ENCODE measurements at regions not wholly inside any gene's neighbourhood (a gene's known extent, or its start where the extent isn't known, plus 50 kb on each side); places are given as distances from the start of the nearest gene placed in this dataset.

DNA sequence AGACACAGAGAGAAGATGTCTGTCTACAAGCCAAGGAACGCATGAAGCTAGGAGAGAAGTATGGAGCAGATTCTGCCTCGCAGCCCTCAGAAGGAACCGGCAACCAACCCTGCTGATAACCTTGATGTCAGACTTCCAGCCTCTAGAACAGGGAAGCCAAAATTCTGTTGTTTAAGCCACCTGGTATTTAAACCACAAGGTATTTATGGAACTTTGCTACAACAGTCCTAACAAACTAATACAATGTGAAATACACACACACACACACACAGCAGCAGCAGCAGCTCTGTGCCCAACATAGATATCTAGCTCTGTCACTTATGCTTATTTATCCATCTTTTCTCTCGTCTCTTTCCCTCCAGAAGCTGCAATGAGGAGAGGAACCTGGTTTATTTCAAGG, 400.0 kb downstream of the ETS1 start:
- H3K9me3 ChIP-seq (ENCODE audit: control insufficient read depth in 2 of 2, insufficient read depth in 1 of 2, low read depth in 1 of 2, low read length in 1 of 2), result peaks cover 0 to 3% of the 10 kb centered on the region in 2 donors
- WGBS, 2 donors, result 88 to 90% methylated on average over 4 of the region's 4 CpGs
- H3K4me1 ChIP-seq (ENCODE audit: control insufficient read depth in 2 of 2, insufficient read depth in 2 of 2, low read length in 1 of 2), result no peaks in the 10 kb centered on the region
- H3K27me3 ChIP-seq (ENCODE audit: control insufficient read depth in 1 of 2, insufficient read depth in 2 of 2, low read length in 2 of 2), result no peaks in the 10 kb centered on the region
- no peak overlapping the region for H3K4me3 ChIP-seq (ENCODE audit: low read depth in 1 of 2, low read length in 2 of 2)
- no peaks in the 10 kb centered on the region for H3K36me3 ChIP-seq (ENCODE audit: control insufficient read depth in 2 of 2, insufficient read depth in 2 of 2, low read length in 1 of 2)
- no peak overlapping the region for H3K27ac ChIP-seq (ENCODE audit: low read depth in 2 of 2, low read length in 1 of 2)

DNA sequence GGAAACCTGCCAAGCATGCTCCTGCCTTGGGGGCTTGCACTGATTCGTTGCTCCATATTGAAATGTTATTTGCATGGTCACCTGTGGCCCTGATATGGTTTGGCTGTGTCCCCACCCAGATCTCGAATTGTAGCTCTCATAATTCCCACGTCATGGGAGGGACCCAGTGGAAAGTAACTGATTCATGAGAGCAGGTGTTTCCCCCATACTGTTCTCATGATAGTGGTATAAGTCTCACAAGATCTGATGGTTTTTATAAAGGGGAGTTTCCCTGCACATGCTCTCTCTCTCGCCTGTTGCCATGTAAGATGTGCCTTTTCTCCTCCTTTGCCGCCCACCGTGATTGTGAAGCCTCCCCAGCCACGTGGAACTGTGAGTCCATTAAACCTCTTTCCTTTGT, 402.4 kb downstream of the ETS1 start:
- H3K4me1 ChIP-seq (ENCODE audit: control insufficient read depth in 2 of 2, insufficient read depth in 2 of 2, low read length in 1 of 2), result no peaks in the 10 kb centered on the region
- H3K27me3 ChIP-seq (ENCODE audit: control insufficient read depth in 1 of 2, insufficient read depth in 2 of 2, low read length in 2 of 2), result no peaks in the 10 kb centered on the region
- no peaks in the 10 kb centered on the region for H3K36me3 ChIP-seq (ENCODE audit: control insufficient read depth in 2 of 2, insufficient read depth in 2 of 2, low read length in 1 of 2)
- H3K4me3 ChIP-seq (ENCODE audit: low read depth in 1 of 2, low read length in 2 of 2), result no peak overlapping the region
- no peak overlapping the region for H3K27ac ChIP-seq (ENCODE audit: low read depth in 2 of 2, low read length in 1 of 2)
- 76 to 77% methylated on average over 7 of the region's 7 CpGs for WGBS, 2 donors
- H3K9me3 ChIP-seq (ENCODE audit: control insufficient read depth in 2 of 2, insufficient read depth in 1 of 2, low read depth in 1 of 2, low read length in 1 of 2), result peaks cover 0 to 3% of the 10 kb centered on the region in 2 donors

GRCh38 chr11:128182844-128183243, 404.5 kb downstream of the ETS1 start:
- Histone ChIP-seq H3K27ac (ENCODE audit: low read depth in 2 of 2, low read length in 1 of 2) (no peak overlapping the region), H3K9me3 (ENCODE audit: control insufficient read depth in 2 of 2, insufficient read depth in 1 of 2, low read depth in 1 of 2, low read length in 1 of 2) (peaks cover 0 to 3% of the 10 kb centered on the region in 2 donors), H3K27me3 (ENCODE audit: control insufficient read depth in 1 of 2, insufficient read depth in 2 of 2, low read length in 2 of 2) (no peaks in the 10 kb centered on the region), H3K4me3 (ENCODE audit: low read depth in 1 of 2, low read length in 2 of 2) (no peak overlapping the region), H3K36me3 (ENCODE audit: control insufficient read depth in 2 of 2, insufficient read depth in 2 of 2, low read length in 1 of 2) (no peaks in the 10 kb centered on the region), H3K4me1 (ENCODE audit: control insufficient read depth in 2 of 2, insufficient read depth in 2 of 2, low read length in 1 of 2) (no peaks in the 10 kb centered on the region)
- 85 to 88% methylated on average over 1 of the region's 1 CpG for WGBS, 2 donors

GRCh38 chr11:128181984-128182383, 405.4 kb downstream of the ETS1 start:
- WGBS, 2 donors, result 92 to 95% methylated on average over 5 of the region's 5 CpGs

DNA sequence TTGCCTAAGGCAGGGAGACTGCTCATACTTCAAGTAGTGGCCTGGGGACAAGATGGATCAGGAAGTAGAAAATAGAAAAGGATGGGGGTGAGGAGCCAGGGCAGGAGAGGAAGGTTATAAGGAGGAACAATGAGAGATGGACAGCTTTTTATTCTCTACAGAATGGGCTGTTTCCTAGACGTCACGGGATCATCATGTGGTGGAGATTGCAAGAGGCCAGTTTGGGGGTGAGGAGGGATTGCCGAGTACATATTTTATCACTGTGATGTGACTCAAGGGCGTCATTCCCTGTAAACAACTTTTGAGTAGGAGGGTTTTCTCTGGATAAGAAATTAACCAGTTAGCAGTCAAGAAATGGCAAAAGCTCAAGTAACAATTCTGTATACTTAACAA, 406.3 kb downstream of the ETS1 start:
- no peak overlapping the region for H3K27ac ChIP-seq (ENCODE audit: low read depth in 2 of 2, low read length in 1 of 2)
- 83% methylated on average over 4 of the region's 4 CpGs for WGBS, 2 donors

More at GRCh38 chr11:128181984-128182383, 405.4 kb downstream of the ETS1 start:
- Histone ChIP-seq H3K27me3 (ENCODE audit: control insufficient read depth in 1 of 2, insufficient read depth in 2 of 2, low read length in 2 of 2) (no peaks in the 10 kb centered on the region), H3K4me3 (ENCODE audit: low read depth in 1 of 2, low read length in 2 of 2) (no peak overlapping the region), H3K27ac (ENCODE audit: low read depth in 2 of 2, low read length in 1 of 2) (no peak overlapping the region), H3K4me1 (ENCODE audit: control insufficient read depth in 2 of 2, insufficient read depth in 2 of 2, low read length in 1 of 2) (no peaks in the 10 kb centered on the region), H3K36me3 (ENCODE audit: control insufficient read depth in 2 of 2, insufficient read depth in 2 of 2, low read length in 1 of 2) (no peaks in the 10 kb centered on the region), H3K9me3 (ENCODE audit: control insufficient read depth in 2 of 2, insufficient read depth in 1 of 2, low read depth in 1 of 2, low read length in 1 of 2) (peaks cover 0 to 3% of the 10 kb centered on the region in 2 donors)

GRCh38 chr11:128180441-128181087, 406.8 kb downstream of the ETS1 start:
- 68 to 73% methylated on average over 5 of the region's 5 CpGs for WGBS, 2 donors
- Histone ChIP-seq H3K4me3 (ENCODE audit: low read depth in 1 of 2, low read length in 2 of 2) (no peak overlapping the region), H3K27ac (ENCODE audit: low read depth in 2 of 2, low read length in 1 of 2) (no peak overlapping the region), H3K27me3 (ENCODE audit: control insufficient read depth in 1 of 2, insufficient read depth in 2 of 2, low read length in 2 of 2) (no peaks in the 10 kb centered on the region), H3K4me1 (ENCODE audit: control insufficient read depth in 2 of 2, insufficient read depth in 2 of 2, low read length in 1 of 2) (no peaks in the 10 kb centered on the region), H3K9me3 (ENCODE audit: control insufficient read depth in 2 of 2, insufficient read depth in 1 of 2, low read depth in 1 of 2, low read length in 1 of 2) (peaks cover 0 to 3% of the 10 kb centered on the region in 2 donors), H3K36me3 (ENCODE audit: control insufficient read depth in 2 of 2, insufficient read depth in 2 of 2, low read length in 1 of 2) (no peaks in the 10 kb centered on the region)

More for the DNA sequence above, 406.3 kb downstream of the ETS1 start:
- no peaks in the 10 kb centered on the region for H3K4me1 ChIP-seq (ENCODE audit: control insufficient read depth in 2 of 2, insufficient read depth in 2 of 2, low read length in 1 of 2)
- H3K27me3 ChIP-seq (ENCODE audit: control insufficient read depth in 1 of 2, insufficient read depth in 2 of 2, low read length in 2 of 2), result no peaks in the 10 kb centered on the region
- H3K4me3 ChIP-seq (ENCODE audit: low read depth in 1 of 2, low read length in 2 of 2), result no peak overlapping the region
- H3K36me3 ChIP-seq (ENCODE audit: control insufficient read depth in 2 of 2, insufficient read depth in 2 of 2, low read length in 1 of 2), result no peaks in the 10 kb centered on the region
- H3K9me3 ChIP-seq (ENCODE audit: control insufficient read depth in 2 of 2, insufficient read depth in 1 of 2, low read depth in 1 of 2, low read length in 1 of 2), result peaks cover 0 to 3% of the 10 kb centered on the region in 2 donors

DNA sequence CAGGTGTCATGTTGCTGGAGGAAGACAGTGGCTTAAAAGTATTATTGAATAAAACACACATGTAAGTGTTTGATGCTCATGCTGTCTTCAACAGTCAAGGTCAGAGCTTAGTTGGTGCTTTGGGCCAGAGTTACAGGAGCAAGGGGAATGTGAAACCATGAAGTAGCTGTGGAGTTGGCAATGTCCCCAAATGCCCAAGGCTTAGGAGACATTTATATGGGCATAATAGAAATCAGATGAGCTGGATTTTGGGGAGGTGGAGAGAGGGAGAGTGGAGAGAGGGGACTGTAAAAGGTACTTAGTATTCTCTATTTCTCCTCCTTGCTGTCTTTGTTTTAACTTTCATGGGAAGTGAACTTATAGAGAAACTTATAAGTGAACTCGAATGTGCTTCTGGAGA, 407.8 kb downstream of the ETS1 start:
- Histone ChIP-seq H3K9me3 (ENCODE audit: control insufficient read depth in 2 of 2, insufficient read depth in 1 of 2, low read depth in 1 of 2, low read length in 1 of 2) (no peaks in the 10 kb centered on the region), H3K27ac (ENCODE audit: low read depth in 2 of 2, low read length in 1 of 2) (no peak overlapping the region)
- 90% methylated on average over 1 of the region's 1 CpG for WGBS, 2 donors

DNA sequence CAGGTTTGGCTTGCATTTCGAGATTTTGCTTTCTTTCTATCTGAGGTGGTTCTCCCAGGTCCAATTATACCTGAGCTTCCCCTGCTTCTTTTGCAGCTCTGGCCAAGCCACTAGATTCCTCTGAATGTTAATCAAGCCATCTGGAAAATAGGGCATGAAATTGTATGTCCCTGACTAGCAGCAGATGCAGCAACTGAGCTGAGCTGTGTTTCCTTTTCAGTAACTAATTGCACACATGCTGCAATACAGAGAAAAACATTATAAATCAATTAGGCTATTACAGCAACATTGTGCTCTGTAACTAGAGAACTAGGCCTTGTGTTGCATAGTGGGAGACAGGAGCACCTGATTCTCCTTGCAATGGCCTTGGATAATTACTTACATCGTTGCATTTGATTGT, 408.3 kb downstream of the ETS1 start:
- no peak overlapping the region for H3K4me3 ChIP-seq (ENCODE audit: low read depth in 1 of 2, low read length in 2 of 2)
- no peaks in the 10 kb centered on the region for H3K9me3 ChIP-seq (ENCODE audit: control insufficient read depth in 2 of 2, insufficient read depth in 1 of 2, low read depth in 1 of 2, low read length in 1 of 2)
- H3K27ac ChIP-seq (ENCODE audit: low read depth in 2 of 2, low read length in 1 of 2), result no peak overlapping the region
- H3K4me1 ChIP-seq (ENCODE audit: control insufficient read depth in 2 of 2, insufficient read depth in 2 of 2, low read length in 1 of 2), result no peaks in the 10 kb centered on the region
- H3K27me3 ChIP-seq (ENCODE audit: control insufficient read depth in 1 of 2, insufficient read depth in 2 of 2, low read length in 2 of 2), result no peaks in the 10 kb centered on the region
- WGBS, 2 donors, result 69 to 81% methylated on average over 2 of the region's 2 CpGs
- no peaks in the 10 kb centered on the region for H3K36me3 ChIP-seq (ENCODE audit: control insufficient read depth in 2 of 2, insufficient read depth in 2 of 2, low read length in 1 of 2)

More for the DNA sequence above, 407.8 kb downstream of the ETS1 start:
- Histone ChIP-seq H3K36me3 (ENCODE audit: control insufficient read depth in 2 of 2, insufficient read depth in 2 of 2, low read length in 1 of 2) (no peaks in the 10 kb centered on the region), H3K27me3 (ENCODE audit: control insufficient read depth in 1 of 2, insufficient read depth in 2 of 2, low read length in 2 of 2) (no peaks in the 10 kb centered on the region), H3K4me1 (ENCODE audit: control insufficient read depth in 2 of 2, insufficient read depth in 2 of 2, low read length in 1 of 2) (no peaks in the 10 kb centered on the region), H3K4me3 (ENCODE audit: low read depth in 1 of 2, low read length in 2 of 2) (no peak overlapping the region)

DNA sequence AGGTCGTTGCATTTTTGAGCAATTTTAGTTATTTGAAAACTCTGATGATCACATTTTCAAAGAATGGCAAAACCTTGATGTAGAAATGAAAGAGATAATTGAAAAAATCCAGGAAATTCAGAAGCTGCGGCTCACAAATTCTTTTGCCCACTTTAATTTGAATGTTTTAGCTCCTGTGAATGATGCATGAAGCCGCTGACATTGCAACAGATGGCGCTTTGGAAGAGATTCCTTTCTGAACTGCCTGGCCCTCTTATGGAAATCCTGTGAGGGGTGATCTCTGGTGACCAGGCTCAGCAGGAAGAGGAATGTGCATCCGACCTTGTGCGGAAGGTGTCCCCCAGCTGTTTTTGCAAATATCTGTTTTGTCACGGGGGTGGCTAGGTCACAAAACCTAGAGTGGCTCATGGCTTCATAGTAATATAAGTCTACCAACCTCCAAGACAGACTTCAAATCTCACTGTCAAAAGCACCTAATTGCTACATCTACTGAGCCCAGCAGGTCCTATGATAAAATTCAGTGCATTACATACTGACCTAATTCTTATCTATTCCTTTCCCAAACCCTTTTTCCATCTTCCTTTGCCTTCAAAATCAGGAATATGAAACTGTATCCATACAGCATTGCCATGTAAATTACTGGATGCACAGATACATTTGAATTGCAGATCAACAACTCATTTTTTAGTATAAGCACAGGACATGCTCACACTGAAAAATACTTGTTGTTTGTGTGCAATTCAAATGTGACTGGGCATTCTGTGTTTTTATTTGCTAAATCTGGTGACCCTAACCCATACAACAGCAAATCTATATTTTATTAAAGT, 412.7 kb downstream of the ETS1 start:
- Histone ChIP-seq H3K27ac (ENCODE audit: low read depth in 2 of 2, low read length in 1 of 2) (no peak overlapping the region), H3K36me3 (ENCODE audit: control insufficient read depth in 2 of 2, insufficient read depth in 2 of 2, low read length in 1 of 2) (no peaks in the 10 kb centered on the region), H3K27me3 (ENCODE audit: control insufficient read depth in 1 of 2, insufficient read depth in 2 of 2, low read length in 2 of 2) (no peaks in the 10 kb centered on the region), H3K9me3 (ENCODE audit: control insufficient read depth in 2 of 2, insufficient read depth in 1 of 2, low read depth in 1 of 2, low read length in 1 of 2) (no peaks in the 10 kb centered on the region), H3K4me3 (ENCODE audit: low read depth in 1 of 2, low read length in 2 of 2) (no peak overlapping the region), H3K4me1 (ENCODE audit: control insufficient read depth in 2 of 2, insufficient read depth in 2 of 2, low read length in 1 of 2) (no peaks in the 10 kb centered on the region)
- 82% methylated on average over 7 of the region's 7 CpGs for WGBS, 2 donors

Data from esophagus (tissue), 2 donors.